DMS79 (cell line): ENCODE measurements at regions not wholly inside any gene's neighbourhood (a gene's known extent, or its start where the extent isn't known, plus 50 kb on each side); places are given as distances from the start of the nearest gene placed in this dataset.
A peak's percentile ranks its signal among the peaks of the same experiment; 100 is the strongest.
"Not testable (repeated sequence)": the region's sequence is repeated elsewhere in the genome, so short reads cannot be mapped to it uniquely, and the experiment has no call there.

Experiments used
- DNase-seq: peaks from one replicate; lab custom pipeline; 2025; lab: John Stamatoyannopoulos, UW

GRCh38 chr2:53610260-53610659 is 157.3 kb upstream of the CHAC2 start:
- no peak for DNase-seq

- DNase-seq, result peak; percentile 23
Measured at GRCh38 chr2:53609551-53609950, 158.1 kb upstream of the CHAC2 start.

- DNase-seq, result no peak
Measured at GRCh38 chr2:53608293-53608692, 159.3 kb upstream of the CHAC2 start.

GRCh38 chr2:53600815-53601214 is 166.8 kb upstream of the CHAC2 start:
- DNase-seq, result peak; percentile 82

- DNase-seq, result not testable (repeated sequence)
Measured at GRCh38 chr2:53586733-53587612, 180.6 kb upstream of the CHAC2 start.

GRCh38 chr2:53584986-53585385 is 182.6 kb upstream of the CHAC2 start:
- no peak for DNase-seq

GRCh38 chr2:53583583-53583982 is 184.0 kb upstream of the CHAC2 start:
- no peak for DNase-seq

- no peak for DNase-seq
Measured at GRCh38 chr2:53582556-53582955, 185.0 kb upstream of the CHAC2 start.

GRCh38 chr2:53576166-53576565 is 191.4 kb upstream of the CHAC2 start:
- no peak for DNase-seq

- peak; percentile 90 for DNase-seq
Measured at GRCh38 chr2:53575721-53576124, 191.9 kb upstream of the CHAC2 start.

- no peak for DNase-seq
Measured at GRCh38 chr2:53572696-53573095, 194.9 kb upstream of the CHAC2 start.

- no peak for DNase-seq
Measured at GRCh38 chr2:53569957-53570727, 197.5 kb upstream of the CHAC2 start.

- no peak for DNase-seq
Measured at GRCh38 chr2:53568469-53568868, 199.1 kb upstream of the CHAC2 start.

- DNase-seq, result no peak
Measured at GRCh38 chr2:53567073-53567472, 200.5 kb upstream of the CHAC2 start.

- no peak for DNase-seq
Measured at GRCh38 chr2:53562407-53562806, 205.2 kb upstream of the CHAC2 start.

- DNase-seq, result no peak
Measured at GRCh38 chr2:53561155-53561554, 206.4 kb upstream of the CHAC2 start.

GRCh38 chr2:53559302-53559966 is 208.2 kb upstream of the CHAC2 start:
- DNase-seq, result no peak

GRCh38 chr2:53558867-53559266 is 208.7 kb upstream of the CHAC2 start:
- no peak for DNase-seq

- DNase-seq, result no peak
Measured at GRCh38 chr2:53549497-53549896, 218.1 kb upstream of the CHAC2 start.

GRCh38 chr2:53545604-53546003 is 222.0 kb upstream of the CHAC2 start:
- DNase-seq, result peak; percentile 86

- DNase-seq, result no peak
Measured at GRCh38 chr2:53544871-53545558, 222.6 kb upstream of the CHAC2 start.

GRCh38 chr2:53543083-53543482 is 224.5 kb upstream of the CHAC2 start:
- DNase-seq, result no peak
